ENCODE measurements at regions not wholly inside any gene's neighbourhood (a gene's known extent, or its start where the extent isn't known, plus 50 kb on each side); places are given as distances from the start of the nearest gene placed in this dataset.
A peak's percentile ranks its signal among the peaks of the same experiment; 100 is the strongest.

- no peak for DNase-seq
These were observed 143.9 kb upstream of the UMPS start for GRCh38 chr3:124586126-124587052.

GRCh38 chr3:124587053-124587408 is 143.2 kb upstream of the UMPS start:
- no peak for DNase-seq

GRCh38 chr3:124588036-124588435 is 142.2 kb upstream of the UMPS start:
- DNase-seq, result no peak

GRCh38 chr3:124588794-124589193 is 141.5 kb upstream of the UMPS start:
- no peak for DNase-seq

GRCh38 chr3:124591699-124592098 is 138.6 kb upstream of the UMPS start:
- DNase-seq, result no peak

- no peak for DNase-seq
These were observed 137.4 kb upstream of the UMPS start for GRCh38 chr3:124592658-124593441.

- DNase-seq, result no peak
These were observed 136.8 kb upstream of the UMPS start for GRCh38 chr3:124593442-124593829.

GRCh38 chr3:124594581-124594980 is 135.7 kb upstream of the UMPS start:
- no peak for DNase-seq

- no peak for DNase-seq
These were observed 133.0 kb upstream of the UMPS start for GRCh38 chr3:124597273-124597672.

- DNase-seq, result no peak
These were observed 132.3 kb upstream of the UMPS start for GRCh38 chr3:124597979-124598378.

- DNase-seq, result peak; percentile 91
These were observed 131.0 kb upstream of the UMPS start for GRCh38 chr3:124599147-124599765.

GRCh38 chr3:124599779-124600693 is 130.2 kb upstream of the UMPS start:
- DNase-seq, result no peak

- no peak for DNase-seq
These were observed 129.5 kb upstream of the UMPS start for GRCh38 chr3:124600765-124601164.

GRCh38 chr3:124601190-124601589 is 129.1 kb upstream of the UMPS start:
- DNase-seq, result no peak

- no peak for DNase-seq
These were observed 127.1 kb upstream of the UMPS start for GRCh38 chr3:124602980-124603627.

GRCh38 chr3:124605781-124606579 is 124.3 kb upstream of the UMPS start:
- DNase-seq, result no peak

- DNase-seq, result no peak
These were observed 123.1 kb upstream of the UMPS start for GRCh38 chr3:124607163-124607562.

- DNase-seq, result no peak
These were observed 120.8 kb upstream of the UMPS start for GRCh38 chr3:124609402-124609801.

GRCh38 chr3:124610130-124610529 is 120.1 kb upstream of the UMPS start:
- no peak for DNase-seq

GRCh38 chr3:124611520-124611919 is 118.7 kb upstream of the UMPS start:
- no peak for DNase-seq

GRCh38 chr3:124615896-124616543 is 114.2 kb upstream of the UMPS start:
- DNase-seq, result no peak

All from DMS 273 treated with DMSO at 0.1 percent for 48 hours (cell line).